ENCODE measurements at regions not wholly inside any gene's neighbourhood (a gene's known extent, or its start where the extent isn't known, plus 50 kb on each side); places are given as distances from the start of the nearest gene placed in this dataset.

DNA sequence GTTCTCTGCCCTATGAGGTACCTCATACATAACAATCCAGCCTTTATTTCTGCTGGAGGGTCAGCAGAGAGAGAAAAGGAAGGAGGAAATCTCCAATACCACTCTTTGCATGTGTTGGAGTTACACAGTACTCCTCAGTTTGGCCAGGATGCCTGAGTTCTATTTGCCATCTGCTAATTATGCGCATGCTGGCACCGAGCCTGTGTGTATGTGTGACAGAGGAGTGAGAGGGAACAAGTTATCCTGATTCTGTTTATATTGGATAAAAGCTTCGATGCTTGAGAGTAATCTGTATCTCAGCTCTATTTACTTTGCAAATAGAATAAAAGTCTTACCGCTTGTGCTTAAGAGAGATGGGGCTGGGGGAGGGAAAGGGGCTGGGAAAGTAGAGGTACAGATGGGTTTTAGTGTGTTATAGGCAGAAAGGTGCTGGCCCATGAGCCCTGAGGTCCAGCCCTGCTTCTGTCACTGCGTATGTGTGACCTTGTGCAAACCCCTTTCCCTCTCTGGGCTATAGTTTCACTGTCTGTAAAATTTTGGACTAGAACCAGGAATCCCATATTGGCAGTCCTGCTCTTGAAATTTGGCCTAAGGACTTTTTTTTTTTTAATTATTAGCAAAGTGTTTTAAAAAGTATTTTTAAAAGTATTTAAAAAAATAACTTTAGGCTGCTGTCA lies 54.5 kb upstream of the PLXNA2 start:
- DNase-seq (ENCODE audit: low read depth), result no peak

DNA sequence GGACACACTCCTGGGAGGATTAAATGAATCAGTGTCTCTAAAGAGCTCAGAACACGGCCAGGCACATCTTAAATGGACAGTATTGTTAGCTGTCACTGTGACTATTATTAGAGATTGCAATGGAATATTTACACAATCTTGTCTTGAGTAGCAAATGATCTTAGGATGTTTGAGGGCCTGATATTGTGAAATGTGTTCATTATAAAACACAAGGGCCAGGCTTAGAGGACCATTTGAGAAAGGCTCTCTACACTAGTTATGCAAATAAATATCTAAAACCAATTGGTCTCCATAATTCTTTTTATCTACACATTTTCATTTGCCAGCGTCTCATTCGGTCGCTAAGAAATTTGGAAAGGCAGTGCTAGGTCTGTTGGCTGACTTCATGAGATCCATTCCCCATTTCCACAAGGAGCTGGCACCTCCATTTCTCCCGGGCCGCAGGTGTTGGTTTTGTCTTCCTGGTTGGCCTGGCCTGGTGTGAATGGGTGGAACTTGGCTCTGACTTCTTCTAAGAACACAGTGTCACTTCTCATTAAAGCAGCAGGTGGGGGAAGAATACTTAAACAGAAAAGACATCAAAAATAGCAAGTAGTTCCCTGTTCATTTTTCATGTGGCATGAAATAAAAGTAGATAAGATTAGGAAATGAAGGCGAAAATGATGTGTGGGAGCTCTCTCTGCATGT lies 56.0 kb upstream of the PLXNA2 start:
- no peak for DNase-seq (ENCODE audit: low read depth)

DNA sequence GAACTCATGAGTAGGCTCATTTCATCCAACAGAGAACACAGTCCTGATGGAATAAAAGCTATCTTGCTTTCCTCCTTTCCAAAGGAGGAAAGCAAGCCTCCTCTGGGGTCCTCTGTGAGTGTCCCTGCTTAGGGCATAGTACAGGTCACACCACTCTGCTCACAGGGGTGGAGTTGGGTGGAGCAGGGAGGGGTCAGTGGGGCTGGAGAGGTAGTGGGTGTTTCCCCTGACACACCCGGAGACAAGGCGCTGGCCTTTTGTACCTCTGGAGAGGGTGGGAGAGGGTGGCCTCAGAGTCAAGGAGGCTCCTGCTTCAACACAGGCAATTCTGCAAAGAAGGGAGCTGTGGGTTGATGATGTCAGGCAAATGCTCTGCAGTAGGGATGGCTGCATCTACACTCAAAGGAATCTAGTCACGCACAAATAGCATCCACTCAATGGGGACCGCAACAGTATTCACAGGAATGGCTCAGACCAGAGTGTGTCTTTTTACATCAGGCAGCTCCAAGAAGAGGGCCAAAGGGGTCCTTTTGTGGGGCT lies 58.6 kb upstream of the PLXNA2 start:
- DNase-seq (ENCODE audit: low read depth), result no peak

DNA sequence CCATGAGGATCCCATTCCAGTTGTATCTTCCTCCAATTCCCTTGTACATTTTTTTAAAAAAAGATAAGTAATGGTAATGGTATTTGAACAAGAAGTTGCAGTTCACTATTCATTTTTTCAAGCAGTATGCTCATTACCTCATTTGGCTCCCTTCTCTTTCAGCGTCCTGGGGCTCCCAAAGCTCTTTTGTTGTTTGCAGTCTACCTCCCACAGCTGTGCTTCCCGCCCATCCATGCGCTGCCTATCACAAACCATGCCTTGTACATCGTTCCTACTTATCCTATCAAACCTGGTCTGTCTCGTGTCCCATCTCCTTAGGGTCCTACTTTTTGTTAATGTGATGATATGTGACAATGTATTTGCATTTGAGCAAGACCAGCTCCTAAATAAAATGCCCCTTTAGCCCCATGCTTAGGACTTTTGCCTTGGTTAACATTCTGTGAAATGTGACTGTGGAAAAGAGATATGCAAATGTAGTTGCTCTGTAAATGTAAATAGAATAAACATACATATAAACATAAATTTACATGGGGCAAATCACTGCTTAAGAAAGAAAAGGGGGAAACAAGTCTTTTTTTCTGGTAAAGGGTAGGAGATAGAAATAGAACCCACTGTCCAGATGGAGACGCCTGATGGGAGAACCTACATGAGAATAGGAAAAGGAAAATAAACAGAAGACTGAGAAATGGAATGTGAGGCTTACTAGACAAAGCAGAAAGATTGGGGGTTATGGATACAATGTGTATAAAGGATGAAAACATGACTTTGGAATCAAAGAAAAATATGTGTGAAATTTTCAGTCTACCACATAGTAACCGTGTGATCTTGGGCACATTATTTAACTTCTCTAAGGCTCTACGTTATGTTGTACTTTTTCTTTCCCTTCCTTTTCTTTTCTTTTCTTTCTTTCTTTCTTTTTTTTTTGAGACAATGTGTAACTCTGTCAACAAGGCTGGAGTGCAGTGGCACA lies 59.8 kb upstream of the PLXNA2 start:
- DNase-seq (ENCODE audit: low read depth), result no peak

DNA sequence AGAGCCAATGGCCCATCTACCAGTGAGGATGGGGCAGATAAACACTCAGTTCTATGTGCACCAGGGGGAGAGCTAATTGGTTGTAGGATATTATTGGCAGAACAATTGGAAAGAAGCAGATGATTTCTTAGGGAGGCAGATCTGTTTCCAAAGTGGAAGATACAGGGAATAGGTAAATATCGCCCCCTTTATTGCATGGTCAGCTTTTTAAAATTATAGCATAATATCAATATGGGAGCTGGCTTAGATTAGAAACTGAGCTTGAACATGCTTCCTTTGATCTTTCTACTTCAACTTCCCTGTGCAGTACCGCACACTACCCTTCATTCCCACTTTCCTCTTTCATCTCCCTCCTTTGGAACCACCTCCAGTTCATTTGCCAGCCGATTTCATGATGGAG lies 64.0 kb upstream of the PLXNA2 start:
- DNase-seq (ENCODE audit: low read depth), result no peak

DNA sequence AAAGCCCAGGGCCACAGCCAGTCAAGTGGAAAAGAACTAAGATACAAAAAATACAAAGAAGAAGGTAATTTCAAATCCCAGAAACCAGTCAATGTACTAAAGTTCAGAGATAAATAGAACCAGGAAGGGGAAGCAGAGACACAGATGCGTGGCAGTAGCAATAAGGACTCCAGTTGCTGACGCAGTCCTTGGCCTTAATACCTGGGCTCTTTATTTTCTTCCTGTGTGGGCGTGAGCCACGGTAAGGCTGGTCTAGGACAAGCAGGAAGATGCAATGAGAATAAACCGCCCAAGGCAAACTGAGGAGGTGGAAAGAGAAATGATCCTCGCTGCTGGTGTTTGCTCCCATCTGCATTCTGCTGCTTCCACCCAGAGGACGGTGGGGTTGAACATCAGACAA lies 65.6 kb upstream of the PLXNA2 start:
- DNase-seq (ENCODE audit: low read depth), result no peak

DNA sequence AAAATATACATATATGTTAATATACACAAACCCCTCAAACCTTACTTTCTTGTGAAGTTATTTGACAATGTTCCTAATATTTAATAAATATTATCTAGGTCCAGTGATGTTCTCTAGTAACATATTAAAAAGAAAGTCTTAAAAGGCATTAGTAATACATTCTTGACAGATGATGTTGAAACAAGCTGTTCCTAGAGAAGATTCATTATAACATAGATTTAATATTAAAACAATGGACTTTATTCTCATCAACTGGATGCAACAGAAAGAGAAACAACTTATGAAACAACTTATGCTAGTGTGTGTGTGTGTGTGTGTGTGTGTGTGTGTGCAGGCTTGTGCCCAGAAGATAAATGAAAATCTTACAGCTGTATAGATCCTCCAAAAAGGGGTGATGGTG lies 68.5 kb upstream of the PLXNA2 start:
- DNase-seq (ENCODE audit: low read depth), result no peak

DNA sequence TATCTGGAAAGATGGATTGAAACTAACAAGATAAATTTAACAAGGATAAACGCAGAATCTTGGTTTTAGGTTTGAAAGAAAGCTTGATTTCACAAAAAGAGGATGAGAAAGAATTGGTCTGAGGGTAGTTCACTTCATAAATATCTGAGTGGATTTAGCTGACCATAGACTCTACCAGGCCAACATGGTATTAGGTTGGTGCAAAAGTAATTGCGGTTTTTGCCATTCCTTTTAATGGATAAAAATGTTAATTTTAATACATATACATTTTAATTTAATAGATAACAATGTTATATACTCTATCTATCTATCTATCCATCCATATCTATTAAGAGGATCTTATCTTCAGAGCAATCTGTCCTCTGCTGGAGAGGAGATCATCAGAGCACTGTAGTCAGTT lies 70.2 kb upstream of the PLXNA2 start:
- DNase-seq (ENCODE audit: low read depth), result no peak

DNA sequence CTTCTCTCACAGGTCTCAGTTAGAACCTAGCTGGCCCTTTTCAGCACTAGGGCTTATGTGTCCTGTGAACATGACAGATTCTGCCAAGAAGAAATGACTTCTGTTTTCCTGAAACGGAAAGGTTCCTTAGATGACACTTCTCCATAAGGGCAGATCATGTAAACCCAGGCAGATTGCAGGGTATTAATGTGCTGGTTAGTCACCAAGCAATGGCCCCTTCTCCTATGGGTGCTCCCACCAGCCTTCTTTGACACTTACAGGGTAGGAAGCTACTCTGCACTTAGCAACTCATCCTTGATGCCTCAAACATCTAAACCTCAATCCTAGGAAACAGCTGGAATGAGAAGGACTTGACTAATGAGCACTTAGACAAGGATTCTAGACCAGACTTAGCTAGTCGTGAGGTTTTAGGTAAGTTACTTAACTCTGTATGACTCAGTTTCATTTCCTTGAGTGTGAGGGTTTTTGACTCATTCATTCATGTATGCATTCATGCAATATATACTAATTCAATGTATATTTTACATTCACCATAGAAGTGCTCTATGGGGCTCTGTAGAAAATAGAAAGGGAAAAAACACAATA lies 74.1 kb upstream of the PLXNA2 start:
- DNase-seq (ENCODE audit: low read depth), result no peak

DNA sequence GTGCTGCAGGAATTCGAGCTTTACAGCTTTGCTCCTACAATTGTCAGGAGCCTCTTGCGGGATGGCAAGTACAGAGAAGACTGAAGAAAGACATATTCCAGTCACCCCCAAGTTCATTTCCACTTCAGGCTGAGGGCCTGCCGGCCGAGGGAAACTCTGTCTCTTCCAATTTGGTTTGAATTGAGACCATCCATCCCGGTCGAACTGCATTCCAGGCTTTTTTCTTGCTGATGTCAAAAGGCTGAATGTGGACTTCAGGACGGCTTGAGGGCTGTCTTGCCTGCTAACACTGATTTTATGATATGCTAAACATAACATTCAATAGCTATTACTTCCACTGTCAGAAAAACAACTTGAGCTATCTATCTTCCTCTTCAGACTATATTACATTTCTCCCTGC lies 79.8 kb upstream of the PLXNA2 start:
- DNase-seq (ENCODE audit: low read depth), result no peak

DNA sequence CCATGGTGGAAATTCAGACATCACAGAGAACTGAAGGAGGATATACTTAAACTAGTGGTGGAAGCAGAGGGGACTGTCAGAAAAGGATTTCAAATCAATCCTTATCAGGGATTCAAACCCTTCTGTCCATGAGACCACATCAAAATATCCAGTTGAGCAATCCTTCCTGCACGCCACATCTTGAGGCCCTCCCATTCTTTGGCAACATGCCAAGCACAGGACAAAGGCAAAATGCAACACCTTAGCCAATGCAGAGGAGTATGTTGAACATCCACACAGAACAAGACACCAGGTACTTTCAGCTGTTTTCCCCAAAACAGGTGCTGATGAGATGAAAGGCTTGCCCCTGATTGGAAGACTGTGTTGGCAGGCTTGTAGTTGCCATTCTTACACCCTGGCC lies 81.8 kb upstream of the PLXNA2 start:
- no peak for DNase-seq (ENCODE audit: low read depth)

DNA sequence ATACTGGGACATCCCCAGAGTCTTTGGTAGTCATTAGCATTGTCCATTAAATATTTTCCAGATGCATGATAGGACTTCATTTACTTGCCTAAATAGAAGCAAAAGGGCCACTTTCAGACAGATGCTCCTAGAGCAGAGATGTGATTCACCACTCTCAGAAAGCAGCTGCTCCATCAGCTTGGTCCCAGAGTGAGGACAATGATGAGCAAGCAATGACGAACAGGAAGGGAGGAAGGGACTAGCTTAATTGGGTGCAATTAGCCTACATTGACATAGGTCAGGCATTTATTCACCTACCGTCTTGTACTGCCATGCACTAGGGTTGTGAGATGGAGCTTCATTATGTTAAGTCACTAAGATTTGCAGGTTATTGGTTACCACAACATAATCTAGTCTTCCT lies 85.1 kb upstream of the PLXNA2 start:
- DNase-seq (ENCODE audit: low read depth), result no peak

DNA sequence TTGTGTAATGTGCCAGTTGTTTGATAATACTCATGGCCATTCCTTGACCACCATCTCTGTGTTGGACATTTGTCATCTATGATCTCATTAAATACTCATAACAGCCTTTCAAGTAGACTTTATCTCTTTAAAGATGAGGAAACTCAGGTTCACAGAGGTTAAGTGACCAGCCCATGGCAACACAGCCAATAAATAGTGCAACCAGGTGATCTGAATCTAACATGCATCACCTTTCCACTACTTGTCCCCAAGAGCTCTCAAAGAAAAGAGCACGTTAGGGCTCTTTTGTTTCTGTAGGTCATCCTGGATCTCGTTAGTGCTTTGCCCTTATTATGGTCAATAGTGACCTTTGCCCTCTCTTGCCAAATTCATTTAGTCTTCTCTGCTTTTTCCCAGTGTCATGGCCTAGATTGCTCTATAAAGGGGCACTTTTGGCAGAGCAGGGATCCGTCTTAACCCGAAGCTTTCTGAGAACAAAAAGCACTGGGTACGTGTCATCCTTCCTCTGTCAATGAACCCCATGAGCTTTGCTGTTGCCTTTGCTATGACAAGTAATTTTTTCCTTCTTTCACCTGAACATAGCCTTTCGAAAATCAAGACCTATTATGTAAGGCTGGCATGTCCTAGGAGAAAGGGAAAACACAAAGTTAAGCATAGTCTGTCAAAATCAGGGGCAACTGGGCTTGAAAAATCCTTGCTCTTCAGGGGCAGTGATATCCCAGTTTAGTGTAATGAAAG lies 88.0 kb upstream of the PLXNA2 start:
- no peak for DNase-seq (ENCODE audit: low read depth)

DNA sequence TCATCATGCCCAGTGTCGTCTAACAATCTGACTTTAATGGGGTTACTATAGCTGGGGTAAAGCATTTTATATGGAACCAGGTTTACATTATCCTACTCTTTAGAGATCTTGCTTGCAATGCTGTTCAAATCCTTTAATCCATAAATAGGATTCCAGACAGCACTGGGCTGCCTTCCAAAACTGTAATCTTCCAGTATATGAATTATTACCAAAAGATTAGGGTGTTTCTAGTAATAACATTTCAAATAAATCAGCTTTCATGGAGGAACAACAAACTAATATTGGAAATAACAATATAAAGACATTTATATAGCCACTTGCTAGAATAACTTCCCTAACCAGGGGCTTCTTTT lies 88.6 kb upstream of the PLXNA2 start:
- no peak for DNase-seq (ENCODE audit: low read depth)

DNA sequence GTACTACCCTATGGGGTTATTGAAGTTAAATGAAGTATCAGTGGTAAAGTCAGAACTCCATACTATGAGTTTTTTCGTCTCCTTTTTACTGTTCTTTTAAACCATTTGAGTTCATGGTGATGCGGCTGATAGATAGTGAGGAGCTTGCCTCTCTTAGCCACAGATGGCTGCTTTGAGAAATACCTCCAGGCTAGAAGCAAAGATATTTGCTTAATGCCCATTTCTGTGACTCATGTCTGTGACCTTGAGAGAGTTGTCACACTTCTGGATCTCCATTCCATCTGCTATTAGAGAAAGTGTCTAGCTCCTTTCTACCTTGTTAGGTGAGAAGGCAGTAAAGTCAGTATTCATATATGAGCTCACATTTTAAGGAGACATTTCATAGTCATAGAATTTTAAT lies 89.5 kb upstream of the PLXNA2 start:
- DNase-seq (ENCODE audit: low read depth), result no peak

DNA sequence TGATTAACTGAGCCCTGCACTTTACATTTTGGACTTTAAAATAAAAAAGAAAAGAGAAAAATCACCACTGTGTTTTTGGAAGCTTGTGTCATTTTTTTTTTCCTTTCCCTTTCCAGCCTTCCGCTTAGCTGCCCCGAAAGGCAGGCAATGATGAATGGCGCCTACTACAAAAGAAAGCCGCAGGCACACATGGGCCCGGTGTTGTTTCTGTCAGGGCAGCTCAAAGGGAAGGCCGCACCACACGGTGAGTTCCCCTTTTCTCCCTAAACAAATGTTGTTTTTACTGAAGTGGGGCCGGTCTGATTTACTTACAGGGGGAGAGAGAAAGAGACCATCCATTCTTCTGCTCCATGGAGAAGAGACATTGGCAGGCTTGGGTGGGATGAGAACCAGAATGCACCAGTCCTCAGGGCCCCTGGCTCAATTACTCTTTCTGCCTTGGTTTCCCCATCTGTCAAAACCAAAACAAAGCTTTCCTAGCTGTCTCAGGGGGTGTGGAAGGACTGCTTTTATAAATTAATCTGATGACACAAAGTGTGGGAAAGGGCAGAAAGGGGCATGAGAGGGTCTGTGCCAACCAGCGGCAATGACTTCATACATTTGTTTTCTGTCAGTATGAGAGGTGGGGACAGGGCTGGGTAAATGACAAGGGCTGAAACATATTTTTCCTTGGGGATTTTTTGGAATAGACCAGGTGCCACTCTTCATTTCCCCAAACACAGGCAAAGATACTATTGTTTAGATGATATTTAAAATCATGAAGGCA lies 91.4 kb upstream of the PLXNA2 start:
- no peak for DNase-seq (ENCODE audit: low read depth)

DNA sequence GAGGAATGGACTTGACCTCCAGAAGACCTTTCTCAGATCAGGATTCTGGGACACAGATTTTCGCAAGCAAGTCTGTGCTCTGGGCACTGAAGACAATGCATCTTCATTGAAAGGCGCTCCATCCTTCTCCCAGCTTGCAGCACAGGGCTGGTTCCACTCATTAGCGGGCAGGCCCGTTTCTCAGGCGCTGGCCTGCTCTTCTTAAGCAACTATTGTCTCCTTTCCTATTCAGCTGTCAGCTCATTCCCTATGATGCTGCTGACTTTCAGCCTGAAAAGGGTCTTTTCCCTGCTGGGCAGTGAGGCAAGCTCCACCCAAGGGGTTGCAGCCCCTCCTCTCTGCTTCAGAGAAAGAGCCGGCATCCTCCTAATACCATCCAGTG lies 91.9 kb upstream of the PLXNA2 start:
- DNase-seq (ENCODE audit: low read depth), result no peak

DNA sequence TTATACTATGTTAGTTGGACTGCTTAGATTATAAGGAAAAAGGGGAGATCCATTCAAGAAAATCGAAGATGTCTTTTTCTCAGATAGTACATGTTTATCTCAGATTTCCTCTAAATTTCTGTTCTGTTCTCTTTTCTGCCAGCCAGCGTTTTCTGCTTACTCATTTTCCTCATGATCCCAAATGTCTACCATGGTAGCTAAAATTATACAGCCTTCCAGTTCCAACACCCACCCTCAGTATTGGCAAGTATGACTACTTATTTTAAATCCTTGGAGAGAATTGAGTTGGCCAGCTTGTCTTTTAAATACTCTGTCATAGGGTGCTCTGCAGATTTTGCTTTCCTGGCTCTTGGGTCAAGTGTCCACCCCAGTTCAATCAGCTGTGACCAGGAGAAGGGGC lies 95.7 kb upstream of the PLXNA2 start:
- DNase-seq (ENCODE audit: low read depth), result no peak

DNA sequence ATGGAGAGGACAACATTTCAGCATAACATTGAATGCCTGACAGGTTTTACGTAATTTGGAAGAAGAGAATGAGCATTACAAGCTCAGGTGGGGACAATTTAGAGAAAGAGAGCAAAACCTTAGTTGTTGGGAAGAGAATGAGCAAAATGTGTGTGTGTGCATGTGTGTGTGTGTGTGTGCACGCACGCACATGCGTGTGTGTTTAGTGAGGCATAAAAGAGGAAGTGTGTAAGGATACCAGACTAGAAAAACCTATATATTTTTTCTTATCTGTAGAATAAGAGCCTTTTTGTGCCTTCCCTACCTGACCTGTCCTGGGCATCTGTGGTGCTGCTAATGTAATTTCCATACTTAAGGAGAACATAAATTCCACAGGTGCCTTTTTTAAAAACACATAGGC lies 99.0 kb upstream of the PLXNA2 start:
- DNase-seq (ENCODE audit: low read depth), result no peak

DNA sequence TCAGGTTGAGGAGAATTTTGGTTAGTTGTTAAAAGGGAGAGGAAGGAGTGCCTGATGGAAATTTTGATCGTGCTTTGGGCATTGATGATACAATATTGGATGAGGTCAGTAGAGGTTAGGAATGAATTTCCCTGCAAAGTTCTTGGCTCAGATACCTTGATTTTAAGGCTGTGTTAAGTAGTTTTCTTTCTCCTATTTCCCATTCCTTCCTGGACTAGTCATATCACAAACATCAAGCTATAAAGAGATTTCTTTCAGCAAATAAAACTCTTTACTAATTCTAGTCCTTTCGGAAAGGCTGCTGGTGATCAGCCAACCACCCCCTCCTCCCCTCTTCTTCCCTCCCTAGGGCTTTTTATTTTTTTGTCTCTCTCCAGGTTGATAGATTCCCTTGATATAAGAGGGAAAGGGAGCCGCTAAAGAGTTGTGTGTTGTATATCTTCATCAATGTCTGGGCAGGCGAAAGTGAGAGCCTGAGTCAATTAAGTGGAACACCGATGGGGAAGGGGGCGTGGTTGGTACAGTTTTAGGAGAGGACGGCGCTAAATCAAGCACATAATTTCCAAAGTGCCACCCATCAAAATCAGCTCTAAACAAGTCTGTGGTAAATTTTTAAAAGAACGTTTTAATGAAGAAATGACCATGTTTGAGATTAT lies 100.1 kb upstream of the PLXNA2 start:
- no peak for DNase-seq (ENCODE audit: low read depth)
